HCT116 (cell line): ENCODE measurements at regions not wholly inside any gene's neighbourhood (a gene's known extent, or its start where the extent isn't known, plus 50 kb on each side); places are given as distances from the start of the nearest gene placed in this dataset.

ENCODE experiments used
- ATAC-seq: fragments of 200-7000 bp; cut with Tn5 transposase; 2 replicates; pipeline ENCODE4 v1.9.1; 2020; ENCODE audit warnings: mild to moderate bottlenecking, moderate library complexity
- BruUV-seq: library from RNA; stranded (reverse); fragments of 400-500 nt; replicated peaks from 2 replicates; lab custom pipeline; 2021; lab: Mats Ljungman, UMichigan
- CTCF ChIA-PET: fragments of 300-600 bp; sonication (Branson Sonifier 250); formaldehyde crosslinking; loops from one replicate; lab custom pipeline; 2021; ENCODE audit warnings: antibody characterized with exemption; lab: Charles Lee
- POLR2A ChIA-PET: fragments of 300-600, 350-600 bp; sonication (Branson Sonifier 250); formaldehyde crosslinking; loops from one replicate; lab custom pipeline; 2021; ENCODE audit warnings: antibody characterized with exemption; lab: Charles Lee
- RAD21 ChIA-PET, 2 experiments: fragments of 300-600 bp; sonication (Branson Sonifier 250); formaldehyde crosslinking; loops; one replicate each; lab custom pipeline; 2023; ENCODE audit warnings: low total read pairs in 2 of 2; ENCODE audit not compliant: uncharacterized antibody in 2 of 2, unreplicated experiment in 2 of 2, low non-redundant PET in 1 of 2; lab: Charles Lee
- DNase-seq: peaks from one replicate; pipeline ENCODE4 v3.0.0-alpha.2; 2010; ENCODE audit warnings: low read depth, low spot score
- H2AFZ ChIP-seq: fragments of 200-600 bp; shearing (Covaris generic), sonication (generic); 2 replicates; pipeline ENCODE4 v1.6.1; 2017; ENCODE audit warnings: low read depth, mixed run types, mixed read lengths, antibody characterized with exemption, low read length; ENCODE audit not compliant: poor library complexity, severe bottlenecking
- H3K27ac ChIP-seq: 2 replicates; pipeline ENCODE4 v1.5.1; 2012; ENCODE audit warnings: low read depth, low read length
- H3K27me3 ChIP-seq: fragments of 200-600 bp; sonication (generic); 2 replicates; pipeline ENCODE4 v1.6.1; 2016; ENCODE audit warnings: mixed run types, low read length, mixed read lengths; ENCODE audit not compliant: insufficient read depth
- H3K36me3 ChIP-seq, 2 experiments: fragments of 200-500 bp in 1 of 2; fragments of 200-600 bp in 1 of 2; sonication (Bioruptor generic) in 1 of 2; sonication (generic) in 1 of 2; 2 replicates each; pipeline versions ENCODE4 v1.5.1 to v1.6.1; 2014 to 2016; ENCODE audit warnings: low read length in 2 of 2, inconsistent platforms in 1 of 2, mixed read lengths in 1 of 2, mixed run types in 1 of 2; ENCODE audit not compliant: insufficient read depth in 2 of 2, control insufficient read depth in 1 of 2
- H3K4me1 ChIP-seq, 2 experiments: fragments of 200-600 bp in 1 of 2; sonication (generic) in 1 of 2; 2 replicates each; pipeline versions ENCODE4 v1.5.1 to v1.6.1; 2012 to 2017; ENCODE audit warnings: low read length in 2 of 2, inconsistent platforms in 1 of 2, mild to moderate bottlenecking in 1 of 2, mixed read lengths in 1 of 2, mixed run types in 1 of 2, moderate library complexity in 1 of 2; ENCODE audit not compliant: insufficient read depth in 2 of 2, control insufficient read depth in 1 of 2
- H3K4me2 ChIP-seq: fragments of 200-600 bp; sonication (generic); 2 replicates; pipeline ENCODE4 v1.6.1; 2017; ENCODE audit warnings: mixed run types, low read length, mixed read lengths
- H3K4me3 ChIP-seq, 2 experiments: fragments of 200-600 bp in 1 of 2; sonication (generic) in 1 of 2; replicated peaks in 1 of 2; 2 replicates each; pipeline ENCODE4 v1.5.1; 2011 to 2016; ENCODE audit warnings: low read length in 2 of 2, control low read depth in 1 of 2, low read depth in 1 of 2, mild to moderate bottlenecking in 1 of 2, mixed read lengths in 1 of 2, mixed run types in 1 of 2
- H3K79me2 ChIP-seq: fragments of 200-600 bp; sonication (generic); 2 replicates; pipeline ENCODE4 v1.6.1; 2017; ENCODE audit warnings: mild to moderate bottlenecking, mixed run types, low read length, moderate library complexity, mixed read lengths; ENCODE audit not compliant: insufficient read depth
- H3K9ac ChIP-seq: fragments of 200-600 bp; sonication (generic); 2 replicates; pipeline ENCODE4 v1.6.1; 2016; ENCODE audit warnings: low read length, mixed read lengths
- H3K9me2 ChIP-seq: fragments of 200-600 bp; sonication (generic), shearing (Covaris generic); 2 replicates; pipeline ENCODE4 v1.6.1; 2017; ENCODE audit warnings: mixed run types, mild to moderate bottlenecking, moderate library complexity; ENCODE audit not compliant: insufficient read depth
- H3K9me3 ChIP-seq, 2 experiments: fragments of 200-500 bp in 1 of 2; fragments of 200-600 bp in 1 of 2; sonication (Bioruptor generic) in 1 of 2; sonication (generic) in 1 of 2; 2 replicates each; pipeline ENCODE4 v1.6.1; 2014 to 2017; ENCODE audit warnings: low read length in 2 of 2, mixed read lengths in 2 of 2, inconsistent platforms in 1 of 2, low read depth in 1 of 2, mild to moderate bottlenecking in 1 of 2, mixed run types in 1 of 2, moderate library complexity in 1 of 2; ENCODE audit not compliant: control insufficient read depth in 1 of 2, insufficient read depth in 1 of 2
- H4K20me1 ChIP-seq: fragments of 200-600 bp; sonication (generic), shearing (Covaris generic); 2 replicates; pipeline ENCODE4 v1.6.1; 2017; ENCODE audit warnings: mixed run types, mild to moderate bottlenecking, moderate library complexity; ENCODE audit not compliant: insufficient read depth
- CBX3 ChIP-seq: IDR thresholded peaks from 2 replicates; pipeline ENCODE4 v1.6.1; 2012; ENCODE audit warnings: low read depth
- CTCF ChIP-seq, 3 experiments: fragments of 200-600 bp in 1 of 3; sonication (generic) in 1 of 3; IDR thresholded peaks in 2 of 3; conservative IDR thresholded peaks in 1 of 3; 2 replicates each; pipeline ENCODE4 v1.5.1; 2012 to 2017; ENCODE audit warnings: low read depth in 2 of 3, low read length in 2 of 3, antibody characterized with exemption in 1 of 3, borderline replicate concordance in 1 of 3, control low read depth in 1 of 3, mild to moderate bottlenecking in 1 of 3, mixed read lengths in 1 of 3, mixed run types in 1 of 3, moderate library complexity in 1 of 3; ENCODE audit not compliant: insufficient read depth in 1 of 3
- EGR1 ChIP-seq: IDR thresholded peaks from 2 replicates; pipeline ENCODE4 v1.6.1; 2012; ENCODE audit warnings: low read depth
- ELF1 ChIP-seq: IDR thresholded peaks from 2 replicates; pipeline ENCODE4 v1.6.1; 2012; ENCODE audit warnings: low read depth, borderline replicate concordance
- EZH2 ChIP-seq: fragments of 200-600 bp; sonication (generic); IDR thresholded peaks from 2 replicates; pipeline ENCODE4 v1.6.1; 2017; ENCODE audit warnings: antibody characterized with exemption, mixed run types
- EZH2phosphoT487 ChIP-seq: fragments of 200-600 bp; IDR thresholded peaks from 2 replicates; pipeline ENCODE4 v1.6.1; 2018; ENCODE audit warnings: antibody characterized with exemption, borderline replicate concordance
- FOSL1 ChIP-seq: IDR thresholded peaks from 2 replicates; pipeline ENCODE4 v1.6.1; 2012; ENCODE audit warnings: low read depth
- POLR2A ChIP-seq: IDR thresholded peaks from 2 replicates; pipeline ENCODE4 v1.7.0; 2011; ENCODE audit warnings: borderline replicate concordance; ENCODE audit not compliant: insufficient read depth, insufficient read length; ENCODE audit errors: extremely low read depth
- POLR2AphosphoS5 ChIP-seq: IDR thresholded peaks from 2 replicates; pipeline ENCODE4 v1.6.1; 2011; ENCODE audit warnings: mild to moderate bottlenecking, low read depth, low read length, moderate library complexity
- RAD21 ChIP-seq: IDR thresholded peaks from 2 replicates; pipeline ENCODE4 v1.6.1; 2012; ENCODE audit warnings: low read depth, mild to moderate bottlenecking
- SP1 ChIP-seq: IDR thresholded peaks from 2 replicates; pipeline ENCODE4 v1.6.1; 2012; ENCODE audit warnings: low read depth
- SRF ChIP-seq: IDR thresholded peaks from 2 replicates; pipeline ENCODE4 v1.6.1; 2012; ENCODE audit warnings: low read depth
- TCF7L2 ChIP-seq: IDR thresholded peaks from 2 replicates; pipeline ENCODE4 v1.7.0; 2011; ENCODE audit warnings: borderline replicate concordance, inconsistent platforms; ENCODE audit not compliant: insufficient read depth, insufficient read length; ENCODE audit errors: extremely low read depth
- YY1 ChIP-seq: IDR thresholded peaks from 2 replicates; pipeline ENCODE4 v1.6.1; 2011; ENCODE audit warnings: low read length, low read depth, moderate library complexity, mild to moderate bottlenecking; ENCODE audit not compliant: insufficient replicate concordance; ENCODE audit errors: extremely low read depth
- ZFX ChIP-seq: fragments of 450-650 bp; IDR thresholded peaks from 2 replicates; pipeline ENCODE4 v1.6.1; 2017
- ZNF274 ChIP-seq: fragments of 200-500 bp; sonication (Bioruptor generic); IDR thresholded peaks from 2 replicates; pipeline ENCODE4 v1.6.1; 2014; ENCODE audit warnings: mild to moderate bottlenecking, low read depth, low read length, inconsistent platforms
- intact Hi-C: fragments of 100-400 bp; cut with micrococcal nuclease; formaldehyde crosslinking; loops from 2 replicates; pipeline ENCODE4 v1.10.0; 2022

- Histone ChIP-seq H3K4me2 (no peak overlapping the region), H3K36me3 (no peaks in the 10 kb centered on the region), H3K4me1 (peaks cover 0 to 5% of the 10 kb centered on the region in 2 experiments; a peak in 1 of 4 replicates), H3K79me2 (no peaks in the 10 kb centered on the region), H3K9me3 (no peaks in the 10 kb centered on the region), H3K27ac (no peak overlapping the region), H3K27me3 (no peaks in the 10 kb centered on the region), H3K9me2 (no peaks in the 10 kb centered on the region), H3K9ac (no peak overlapping the region), H4K20me1 (no peaks in the 10 kb centered on the region), H3K4me3 (no peak overlapping the region), H2AFZ (no peak overlapping the region)
- CTCF ChIA-PET = no interaction called here
- BruUV-seq = no TSS peak
- intact Hi-C loops = no loop called here
- ATAC-seq = no peak
- TF ChIP-seq SP1 (no peak), CBX3 (no peak), ELF1 (no peak), EZH2 (no peak), EZH2phosphoT487 (no peak)
- no peak for DNase-seq
- RAD21 ChIA-PET = no interaction called here
- POLR2A ChIA-PET = no interaction called here
Measured at GRCh38 chr12:30025317-30025716, 241.6 kb upstream of the TMTC1 start.

- no peaks in the 10 kb centered on the region for H3K27me3 ChIP-seq
- ATAC-seq (no peak), DNase-seq (no peak)
- TF ChIP-seq POLR2AphosphoS5 (no peak), CBX3 (no peak), EGR1 (no peak), EZH2 (no peak), ZNF274 (no peak), YY1 (no peak), ZFX (no peak), FOSL1 (no peak), SRF (no peak), CTCF (IDR thresholded peaks at IDR 0.05 in 2 of 3, conservative IDR thresholded peaks at IDR 0.05 in 1 of 3; ENCODE audit: borderline replicate concordance in 1 of 3, insufficient read depth in 1 of 3, low read depth in 2 of 3, low read length in 2 of 3) (no peak), RAD21 (no peak), TCF7L2 (no peak), SP1 (no peak), POLR2A (no peak), EZH2phosphoT487 (no peak)
- no peak overlapping the region for H3K4me3 ChIP-seq
- no peaks in the 10 kb centered on the region for H3K36me3 ChIP-seq
- POLR2A ChIA-PET = no interaction called here
- H4K20me1 ChIP-seq = no peaks in the 10 kb centered on the region
- H3K9me3 ChIP-seq = no peaks in the 10 kb centered on the region
- no peaks in the 10 kb centered on the region for H3K79me2 ChIP-seq
- no TSS peak for BruUV-seq
- RAD21 ChIA-PET = no interaction called here
- no peaks in the 10 kb centered on the region for H3K9me2 ChIP-seq
- no peak overlapping the region for H2AFZ ChIP-seq
- no peak overlapping the region for H3K27ac ChIP-seq
- CTCF ChIA-PET = no interaction called here
- H3K9ac ChIP-seq = no peak overlapping the region
- H3K4me1 ChIP-seq = peaks cover 0 to 5% of the 10 kb centered on the region in 2 experiments; a peak in 1 of 4 replicates
- no peak overlapping the region for H3K4me2 ChIP-seq
- intact Hi-C loops = no loop called here
Measured at GRCh38 chr12:30023186-30023585, 239.4 kb upstream of the TMTC1 start.
